Breast epithelium (tissue), 4 donors: ENCODE measurements at regions not wholly inside any gene's neighbourhood (a gene's known extent, or its start where the extent isn't known, plus 50 kb on each side); places are given as distances from the start of the nearest gene placed in this dataset.

Experiments
- DNase-seq, 2 donors: peaks; one replicate each; pipeline ENCODE4 v3.0.0-alpha.2; 2019; ENCODE audit warnings: low spot score in 2 of 2
- H3K27ac ChIP-seq, 2 donors: fragments of 200-600 bp; sonication (generic) in 1 of 2; one replicate each; pipeline ENCODE4 v1.5.1; 2016 to 2019; ENCODE audit warnings: mild to moderate bottlenecking in 1 of 2
- H3K27me3 ChIP-seq, 2 donors: fragments of 200-600 bp; sonication (generic) in 1 of 2; one replicate each; pipeline versions ENCODE4 v1.5.1 to v1.6.0; 2017 to 2019; ENCODE audit warnings: control low read depth in 1 of 2, mild to moderate bottlenecking in 1 of 2
- H3K36me3 ChIP-seq: fragments of 200-600 bp; one replicate; pipeline ENCODE4 v1.5.1; 2019
- H3K4me1 ChIP-seq, 2 donors: fragments of 200-600 bp; sonication (generic); one replicate each; pipeline ENCODE4 v1.5.1; 2016 to 2019; ENCODE audit warnings: control low read depth in 1 of 2
- H3K4me3 ChIP-seq, 3 donors: fragments of 200-600 bp; sonication (generic); 1 replicate in 2 of 3; 2 replicates in 1 of 3; pipeline ENCODE4 v1.5.1; 2016 to 2019; ENCODE audit warnings: mild to moderate bottlenecking in 3 of 3, moderate library complexity in 2 of 3
- H3K9me3 ChIP-seq, 2 donors: fragments of 200-600 bp; sonication (generic) in 1 of 2; one replicate each; pipeline ENCODE4 v1.5.1; 2016 to 2019; ENCODE audit warnings: control low read depth in 1 of 2
- CTCF ChIP-seq, 3 donors: fragments of 450-650 bp; IDR thresholded peaks; one replicate each; pipeline ENCODE4 v1.5.1; 2016 to 2017; ENCODE audit warnings: antibody characterized with exemption in 3 of 3, mild to moderate bottlenecking in 3 of 3, moderate library complexity in 3 of 3
- POLR2A ChIP-seq: fragments of 450-650 bp; IDR thresholded peaks from one replicate; pipeline ENCODE4 v1.6.1; 2016; ENCODE audit warnings: antibody characterized with exemption, mild to moderate bottlenecking, moderate library complexity
- POLR2AphosphoS5 ChIP-seq, 3 donors: sonication (generic); formaldehyde crosslinking; IDR thresholded peaks; one replicate each; pipeline ENCODE4 v1.6.1; 2017; ENCODE audit warnings: antibody characterized with exemption in 3 of 3
- intact Hi-C: fragments of 100-400 bp; cut with DNase I; formaldehyde crosslinking; loops from one replicate; pipeline ENCODE4 v1.15.1; 2023; ENCODE audit warnings: low total_unique reads

DNA sequence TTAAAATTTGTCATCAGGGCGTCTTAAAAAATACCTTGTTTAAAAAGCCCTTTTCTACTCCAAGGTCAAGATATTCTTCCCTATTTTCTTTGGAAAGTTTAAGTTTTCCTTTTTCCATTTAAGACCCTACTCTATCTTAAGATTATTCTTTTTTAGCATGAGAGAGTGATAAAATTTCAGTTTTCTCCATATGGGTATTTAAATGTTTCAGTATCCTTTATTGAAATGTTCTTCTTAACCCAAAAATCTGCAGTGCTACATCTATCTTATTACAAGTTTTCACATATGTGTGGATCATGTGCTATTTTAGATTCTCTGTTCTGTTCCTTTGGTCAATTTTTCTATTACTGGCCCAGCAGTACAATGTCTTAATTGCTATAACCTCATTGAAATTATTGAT is 202.2 kb downstream of the TTC6 start:
- Histone ChIP-seq H3K27ac (no peak overlapping the region), H3K4me3 (no peak overlapping the region), H3K9me3 (no peaks in the 10 kb centered on the region), H3K27me3 (no peaks in the 10 kb centered on the region), H3K4me1 (no peaks in the 10 kb centered on the region), H3K36me3 (no peaks in the 10 kb centered on the region)
- no peak for TF ChIP-seq CTCF (IDR thresholded peaks at IDR 0.05)
- TF ChIP-seq POLR2AphosphoS5 (IDR thresholded peaks at IDR 0.05) = no peak
- TF ChIP-seq POLR2A = no peak
- intact Hi-C loops = no loop called here
- DNase-seq = no peak

DNA sequence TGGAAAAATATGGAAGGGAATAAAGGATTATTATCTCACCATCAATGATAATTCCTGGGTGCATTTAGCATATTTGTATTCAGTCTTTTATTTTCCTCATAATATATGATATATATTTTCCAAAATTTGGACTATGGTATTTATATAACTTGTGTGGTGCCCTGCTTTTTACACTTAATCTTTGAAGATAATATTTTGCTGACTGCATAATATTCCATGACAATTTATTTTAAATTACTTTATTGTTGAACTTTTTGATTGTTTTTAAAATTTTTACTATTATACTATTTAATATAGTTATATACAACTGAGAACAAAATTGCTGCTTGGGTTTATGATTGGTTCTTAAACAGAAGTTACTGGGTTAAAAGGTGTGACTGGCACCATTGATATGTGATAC is 212.3 kb downstream of the TTC6 start:
- Histone ChIP-seq H3K9me3 (no peaks in the 10 kb centered on the region), H3K27ac (no peak overlapping the region), H3K36me3 (peaks cover 4% of the 10 kb centered on the region), H3K4me3 (no peak overlapping the region), H3K27me3 (no peaks in the 10 kb centered on the region), H3K4me1 (no peaks in the 10 kb centered on the region)
- no peak for DNase-seq
- no peak for TF ChIP-seq CTCF (IDR thresholded peaks at IDR 0.05)
- no peak for TF ChIP-seq POLR2A
- TF ChIP-seq POLR2AphosphoS5 (IDR thresholded peaks at IDR 0.05) = no peak
- intact Hi-C loops = no loop called here

DNA sequence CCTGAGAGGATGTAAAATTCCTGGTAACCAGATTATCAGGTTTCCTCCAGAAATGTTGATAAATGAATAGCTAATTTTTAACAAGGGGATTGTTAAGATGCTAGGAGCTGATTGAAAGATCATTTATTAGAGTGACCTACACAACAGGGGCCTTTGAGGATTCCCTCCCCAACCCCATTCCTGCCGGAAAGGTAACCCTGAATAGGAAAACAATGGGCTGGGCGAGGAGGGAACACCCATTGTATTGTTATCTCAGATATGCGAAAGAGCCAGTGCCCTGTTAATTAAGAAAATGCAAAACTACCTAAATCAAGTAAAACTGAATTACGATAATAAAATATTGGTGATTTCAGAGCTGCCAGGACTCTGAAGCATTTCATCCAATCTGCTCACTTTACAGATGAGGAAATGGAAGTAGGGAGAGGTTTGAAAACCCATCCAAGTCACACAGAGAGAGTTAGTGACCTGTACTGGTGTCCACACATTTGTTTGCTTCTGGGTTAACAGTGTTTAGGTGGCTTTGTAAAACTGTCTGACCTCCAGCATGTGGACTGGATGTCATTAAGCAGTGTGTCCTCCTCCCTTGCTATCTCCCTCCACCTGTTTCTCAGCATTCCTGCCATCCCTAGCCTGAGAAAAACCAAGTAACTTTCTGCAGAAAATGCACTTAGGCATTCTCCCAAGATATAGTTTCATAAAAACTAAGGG is 214.8 kb downstream of the TTC6 start:
- H3K27me3 ChIP-seq = no peaks in the 10 kb centered on the region
- H3K27ac ChIP-seq = no peak overlapping the region
- intact Hi-C loops = no loop called here
- no peaks in the 10 kb centered on the region for H3K4me1 ChIP-seq
- H3K36me3 ChIP-seq = peaks cover 4% of the 10 kb centered on the region
- no peak for TF ChIP-seq POLR2AphosphoS5 (IDR thresholded peaks at IDR 0.05)
- no peak for TF ChIP-seq POLR2A
- no peak for TF ChIP-seq CTCF (IDR thresholded peaks at IDR 0.05)
- no peak for DNase-seq
- H3K9me3 ChIP-seq = no peaks in the 10 kb centered on the region
- H3K4me3 ChIP-seq = no peak overlapping the region

DNA sequence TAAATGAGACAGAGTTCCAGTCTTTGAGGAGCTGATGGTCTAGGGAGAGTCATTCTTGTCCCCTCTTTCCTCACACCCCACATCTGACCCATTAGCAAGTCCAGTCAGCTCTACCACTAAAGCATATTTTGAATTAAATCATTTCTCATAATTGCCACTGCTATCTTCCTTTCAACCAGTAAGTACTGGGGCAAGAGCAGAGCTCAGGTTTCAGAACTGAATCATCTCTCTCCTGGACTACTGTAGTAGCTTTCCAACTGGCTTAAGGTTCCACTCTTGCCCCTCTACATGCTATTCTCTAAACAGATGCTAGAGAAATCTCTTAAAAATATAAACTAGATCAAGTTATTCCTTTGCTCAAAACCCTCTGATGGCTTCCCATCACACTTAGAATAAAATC is 218.3 kb downstream of the TTC6 start:
- DNase-seq = no peak
- Histone ChIP-seq H3K4me1 (no peaks in the 10 kb centered on the region), H3K27me3 (no peaks in the 10 kb centered on the region), H3K36me3 (peaks cover 1% of the 10 kb centered on the region), H3K9me3 (no peaks in the 10 kb centered on the region), H3K4me3 (no peak overlapping the region), H3K27ac (no peak overlapping the region)
- TF ChIP-seq CTCF (IDR thresholded peaks at IDR 0.05) = no peak
- TF ChIP-seq POLR2A = no peak
- TF ChIP-seq POLR2AphosphoS5 (IDR thresholded peaks at IDR 0.05) = no peak
- intact Hi-C loops = no loop called here

GRCh38 chr14:37816135-37816534 is 220.7 kb downstream of the TTC6 start:
- H3K4me3 ChIP-seq = no peak overlapping the region
- H3K9me3 ChIP-seq = no peaks in the 10 kb centered on the region
- H3K4me1 ChIP-seq = no peaks in the 10 kb centered on the region
- H3K27me3 ChIP-seq = no peaks in the 10 kb centered on the region
- no peak for DNase-seq
- intact Hi-C loops = no loop called here
- no peak overlapping the region for H3K27ac ChIP-seq
- H3K36me3 ChIP-seq = no peaks in the 10 kb centered on the region
- TF ChIP-seq POLR2A = no peak
- no peak for TF ChIP-seq POLR2AphosphoS5 (IDR thresholded peaks at IDR 0.05)
- no peak for TF ChIP-seq CTCF (IDR thresholded peaks at IDR 0.05)
